Stimulated activated CD8-positive, alpha-beta memory T cell treated with anti-CD3 and anti-CD28 coated beads, Interleukin-15, amount 100 ng/mL, for 48 hours (primary cell): ENCODE measurements at regions not wholly inside any gene's neighbourhood (a gene's known extent, or its start where the extent isn't known, plus 50 kb on each side); places are given as distances from the start of the nearest gene placed in this dataset.

ENCODE experiments used
- DNase-seq, 2 donors: peaks; one replicate each; pipeline ENCODE4 v3.0.0-alpha.2; 2020; ENCODE audit warnings: low read depth in 2 of 2

GRCh38 chr10:117424883-117425649 lies 49.8 kb upstream of the PDZD8 start:
- no peak for DNase-seq
